RWPE1 (cell line): ENCODE measurements at regions not wholly inside any gene's neighbourhood (a gene's known extent, or its start where the extent isn't known, plus 50 kb on each side); places are given as distances from the start of the nearest gene placed in this dataset.

Experiments used
- CTCF ChIA-PET: fragments of 350-600 bp; sonication (Branson Sonifier 250); formaldehyde crosslinking; extraction: SDS; loops from one replicate; lab custom pipeline; 2021; lab: Yijun Ruan, JAX
- POLR2A ChIA-PET: fragments of 400-600 bp; formaldehyde crosslinking; extraction: SDS; loops from one replicate; lab custom pipeline; 2020; ENCODE audit warnings: antibody characterized with exemption; ENCODE audit not compliant: low non-redundant PET; lab: Yijun Ruan, JAX
- DNase-seq: peaks from one replicate; pipeline ENCODE4 v3.0.0; 2012; ENCODE audit warnings: low spot score
- H3K27ac ChIP-seq: fragments of 450-650 bp; 2 replicates; pipeline ENCODE4 v1.5.1; 2017
- TF ChIP-seq, protein P1 (sequence below): fragments of 450-650 bp; conservative IDR thresholded peaks from 2 replicates; pipeline ENCODE4 v1.5.1; 2017; ENCODE audit warnings: low read depth, mild to moderate bottlenecking

GRCh38 chr7:125055376-125055775 lies 125.8 kb upstream of the POT1 start:
- POLR2A ChIA-PET: no interaction called here

GRCh38 chr7:125046767-125047166 lies 117.1 kb upstream of the POT1 start:
- H3K27ac ChIP-seq: no peak overlapping the region
- no peak for DNase-seq
- CTCF ChIA-PET: no interaction called here
- POLR2A ChIA-PET: no interaction called here
- TF ChIP-seq, protein P1, sequence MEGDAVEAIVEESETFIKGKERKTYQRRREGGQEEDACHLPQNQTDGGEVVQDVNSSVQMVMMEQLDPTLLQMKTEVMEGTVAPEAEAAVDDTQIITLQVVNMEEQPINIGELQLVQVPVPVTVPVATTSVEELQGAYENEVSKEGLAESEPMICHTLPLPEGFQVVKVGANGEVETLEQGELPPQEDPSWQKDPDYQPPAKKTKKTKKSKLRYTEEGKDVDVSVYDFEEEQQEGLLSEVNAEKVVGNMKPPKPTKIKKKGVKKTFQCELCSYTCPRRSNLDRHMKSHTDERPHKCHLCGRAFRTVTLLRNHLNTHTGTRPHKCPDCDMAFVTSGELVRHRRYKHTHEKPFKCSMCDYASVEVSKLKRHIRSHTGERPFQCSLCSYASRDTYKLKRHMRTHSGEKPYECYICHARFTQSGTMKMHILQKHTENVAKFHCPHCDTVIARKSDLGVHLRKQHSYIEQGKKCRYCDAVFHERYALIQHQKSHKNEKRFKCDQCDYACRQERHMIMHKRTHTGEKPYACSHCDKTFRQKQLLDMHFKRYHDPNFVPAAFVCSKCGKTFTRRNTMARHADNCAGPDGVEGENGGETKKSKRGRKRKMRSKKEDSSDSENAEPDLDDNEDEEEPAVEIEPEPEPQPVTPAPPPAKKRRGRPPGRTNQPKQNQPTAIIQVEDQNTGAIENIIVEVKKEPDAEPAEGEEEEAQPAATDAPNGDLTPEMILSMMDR: no peak

More at GRCh38 chr7:125055376-125055775, 125.8 kb upstream of the POT1 start:
- TF ChIP-seq, protein P1: no peak
- no peak overlapping the region for H3K27ac ChIP-seq
- DNase-seq: no peak
- CTCF ChIA-PET: interaction anchor here (1.1 kb wide), 1 partner anchor 262 kb away, joined by 3 read pairs; no protein-coding TSS in a partner anchor

GRCh38 chr7:125033506-125033905 lies 103.9 kb upstream of the POT1 start:
- DNase-seq: no peak
- CTCF ChIA-PET: no interaction called here
- TF ChIP-seq, protein P1: no peak
- H3K27ac ChIP-seq: no peak overlapping the region
- POLR2A ChIA-PET: no interaction called here

DNA sequence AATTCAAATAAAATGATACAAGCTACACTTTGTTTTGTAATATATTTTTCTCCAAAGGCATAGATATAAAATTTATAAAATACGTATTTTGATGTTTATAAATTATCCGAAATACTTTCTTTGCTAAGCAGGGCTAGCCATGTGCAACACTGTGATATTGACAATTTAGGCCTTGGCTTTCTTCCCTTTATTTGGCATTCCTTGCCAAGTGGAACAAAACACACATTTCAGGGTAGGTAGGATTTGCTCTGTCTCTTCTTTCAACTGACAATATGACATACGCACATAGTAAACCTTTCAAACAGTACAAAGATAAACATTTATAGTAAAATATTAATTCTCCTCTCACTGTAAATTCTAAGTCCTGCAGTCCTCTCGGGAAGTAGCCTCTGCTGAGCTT lies 103.3 kb upstream of the POT1 start:
- CTCF ChIA-PET: no interaction called here
- TF ChIP-seq, protein P1: no peak
- no peak overlapping the region for H3K27ac ChIP-seq
- DNase-seq: no peak
- POLR2A ChIA-PET: no interaction called here

DNA sequence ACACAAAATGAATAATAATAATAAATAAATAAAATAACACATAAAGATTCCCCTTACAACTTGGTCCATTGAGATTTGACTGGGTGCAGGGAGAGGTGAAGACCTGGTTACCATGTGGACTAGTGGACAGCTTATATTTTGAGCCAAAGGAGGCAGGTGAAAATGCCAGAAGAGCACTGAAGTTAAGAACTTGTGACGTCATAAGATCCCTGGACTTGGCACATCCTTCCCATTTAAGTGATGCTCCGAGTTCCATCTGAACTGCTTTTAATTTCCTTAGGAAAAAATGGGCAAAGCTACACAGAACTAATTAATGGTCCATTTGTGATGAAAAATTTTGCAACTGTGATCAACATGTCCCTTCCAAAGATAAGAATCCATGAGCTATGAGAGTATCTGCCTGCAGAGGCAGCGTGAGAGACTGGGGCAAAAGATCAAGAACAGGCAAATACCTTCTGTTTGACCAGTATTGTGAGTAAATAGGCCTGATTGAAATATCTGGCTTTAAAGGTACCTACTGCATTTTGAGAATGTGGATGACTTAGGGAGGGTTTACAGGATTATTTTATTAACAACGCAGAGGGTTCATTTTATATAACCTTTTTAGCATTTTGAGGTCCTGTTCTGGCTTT lies 101.2 kb upstream of the POT1 start:
- DNase-seq: no peak
- no peak overlapping the region for H3K27ac ChIP-seq
- ChIA-PET POLR2A (no interaction called here), CTCF (no interaction called here)
- TF ChIP-seq, protein P1: no peak

- DNase-seq: no peak
Measured at GRCh38 chr7:125025620-125026019, 96.0 kb upstream of the POT1 start.

More at GRCh38 chr7:125025620-125026019, 96.0 kb upstream of the POT1 start:
- ChIA-PET CTCF (no interaction called here), POLR2A (no interaction called here)
- no peak overlapping the region for H3K27ac ChIP-seq
- TF ChIP-seq, protein P1: no peak
